Left kidney (tissue), 1 donor: ENCODE measurements at regions not wholly inside any gene's neighbourhood (a gene's known extent, or its start where the extent isn't known, plus 50 kb on each side); places are given as distances from the start of the nearest gene placed in this dataset.
"Not testable (repeated sequence)": the region's sequence is repeated elsewhere in the genome, so short reads cannot be mapped to it uniquely, and the experiment has no call there.

Experiments
- DNase-seq: peaks from one replicate; pipeline ENCODE4 v3.0.0-alpha.2; 2013

- no peak for DNase-seq
These were observed 186.9 kb upstream of the SATB1 start for GRCh38 chr3:18611991-18612390.

- no peak for DNase-seq
These were observed 184.0 kb upstream of the SATB1 start for GRCh38 chr3:18609187-18609586.

GRCh38 chr3:18597919-18598318 lies 172.8 kb upstream of the SATB1 start:
- DNase-seq, result no peak

GRCh38 chr3:18593231-18593630 lies 168.1 kb upstream of the SATB1 start:
- DNase-seq, result no peak

GRCh38 chr3:18591120-18591519 lies 166.0 kb upstream of the SATB1 start:
- no peak for DNase-seq

- no peak for DNase-seq
These were observed 160.9 kb upstream of the SATB1 start for GRCh38 chr3:18586076-18586475.

- no peak for DNase-seq
These were observed 160.1 kb upstream of the SATB1 start for GRCh38 chr3:18585004-18585968.

- no peak for DNase-seq
These were observed 155.1 kb upstream of the SATB1 start for GRCh38 chr3:18580268-18580667.

- no peak for DNase-seq
These were observed 154.5 kb upstream of the SATB1 start for GRCh38 chr3:18579661-18580060.

GRCh38 chr3:18575573-18575972 lies 150.4 kb upstream of the SATB1 start:
- DNase-seq, result no peak

GRCh38 chr3:18572809-18573208 lies 147.7 kb upstream of the SATB1 start:
- DNase-seq, result no peak

- DNase-seq, result no peak
These were observed 142.2 kb upstream of the SATB1 start for GRCh38 chr3:18567293-18567692.

- DNase-seq, result no peak
These were observed 137.4 kb upstream of the SATB1 start for GRCh38 chr3:18562364-18563154.

- peak; percentile 54 for DNase-seq
These were observed 134.2 kb upstream of the SATB1 start for GRCh38 chr3:18559331-18559842.

GRCh38 chr3:18558507-18558906 lies 133.4 kb upstream of the SATB1 start:
- DNase-seq, result no peak

- DNase-seq, result no peak
These were observed 132.1 kb upstream of the SATB1 start for GRCh38 chr3:18557216-18557615.

GRCh38 chr3:18556503-18557135 lies 131.5 kb upstream of the SATB1 start:
- no peak for DNase-seq

GRCh38 chr3:18556001-18556408 lies 130.9 kb upstream of the SATB1 start:
- DNase-seq, result no peak

GRCh38 chr3:18552579-18553105 lies 127.5 kb upstream of the SATB1 start:
- DNase-seq, result not testable (repeated sequence)

- DNase-seq, result no peak
These were observed 121.5 kb upstream of the SATB1 start for GRCh38 chr3:18546632-18547031.

GRCh38 chr3:18544146-18544545 lies 119.0 kb upstream of the SATB1 start:
- no peak for DNase-seq
